ENCODE measurements at regions not wholly inside any gene's neighbourhood (a gene's known extent, or its start where the extent isn't known, plus 50 kb on each side); places are given as distances from the start of the nearest gene placed in this dataset.

- Mint-ChIP-seq H3K4me1 (no peaks in the 10 kb centered on the region), H3K27ac (no peak overlapping the region), H3K27me3 (no peaks in the 10 kb centered on the region), H3K9me3 (ENCODE audit: insufficient read depth) (peaks cover 2% of the 10 kb centered on the region), H3K4me3 (no peak overlapping the region)
- Histone ChIP-seq H3K36me3 (replicated peaks in 1 of 2; ENCODE audit: control extremely low read depth in 1 of 2, control insufficient read depth in 1 of 2, extremely low read depth in 1 of 2, insufficient read depth in 2 of 2, low read length in 1 of 2) (no peaks in the 10 kb centered on the region), H3K9ac (ENCODE audit: low read length) (no peak overlapping the region), H3K79me2 (ENCODE audit: control insufficient read depth, insufficient read depth, low read length) (no peaks in the 10 kb centered on the region), H3K4me3 (ENCODE audit: control extremely low read depth in 1 of 5, extremely low read depth in 1 of 5, insufficient read depth in 1 of 5, low read depth in 2 of 5, low read length in 4 of 5) (no peak overlapping the region), H3K27ac (ENCODE audit: low read length in 2 of 2) (no peak overlapping the region), H4K20me1 (ENCODE audit: control insufficient read depth, insufficient read depth, low read length, poor library complexity, severe bottlenecking) (no peaks in the 10 kb centered on the region), H2AFZ (ENCODE audit: insufficient read depth, low read depth, low read length, poor library complexity, severe bottlenecking) (no peak overlapping the region), H3K9me3 (ENCODE audit: control extremely low read depth in 1 of 3, control insufficient read depth in 2 of 3, insufficient read depth in 1 of 3, low read length in 2 of 3) (peaks cover 0 to 4% (median 0%) of the 10 kb centered on the region in 3 donors), H3K4me1 (ENCODE audit: control insufficient read depth in 2 of 2, insufficient read depth in 2 of 2, low read length in 2 of 2) (no peaks in the 10 kb centered on the region), H3K4me2 (replicated peaks; ENCODE audit: low read depth, low read length, poor library complexity, severe bottlenecking) (no peak overlapping the region), H3K27me3 (replicated peaks in 1 of 4; ENCODE audit: control extremely low read depth in 1 of 4, control insufficient read depth in 3 of 4, insufficient read depth in 4 of 4, low read length in 3 of 4) (no peaks in the 10 kb centered on the region)
- ChIA-PET POLR2A (no interaction called here), CTCF (no interaction called here)
- intact Hi-C loops (cut with micrococcal nuclease) = no loop called here
- ATAC-seq (ENCODE audit: low read depth) (no peak), DNase-seq (no peak)
- TF ChIP-seq EZH2 (IDR thresholded peaks at IDR 0.05; ENCODE audit: borderline replicate concordance, insufficient read depth, low read depth, low read length, poor library complexity, severe bottlenecking) (no peak), CTCF (IDR thresholded peaks at IDR 0.05) (no peak)
- WGBS (ENCODE audit: insufficient coverage) = no CpG with 5 or more reads among the region's 2 CpGs
Observed at GRCh38 chr7:119436882-119437281, 836.1 kb upstream of the KCND2 start.

GRCh38 chr7:119438315-119438714 lies 834.7 kb upstream of the KCND2 start:
- Mint-ChIP-seq H3K27ac (no peak overlapping the region), H3K9me3 (ENCODE audit: insufficient read depth) (no peaks in the 10 kb centered on the region), H3K4me3 (no peak overlapping the region), H3K27me3 (no peaks in the 10 kb centered on the region), H3K4me1 (no peaks in the 10 kb centered on the region)
- ChIA-PET CTCF (no interaction called here), POLR2A (no interaction called here)
- DNase-seq (no peak), ATAC-seq (ENCODE audit: low read depth) (no peak)
- H3K79me2 ChIP-seq (ENCODE audit: control insufficient read depth, insufficient read depth, low read length) = no peaks in the 10 kb centered on the region
- no peaks in the 10 kb centered on the region for H3K36me3 ChIP-seq (replicated peaks in 1 of 2; ENCODE audit: control extremely low read depth in 1 of 2, control insufficient read depth in 1 of 2, extremely low read depth in 1 of 2, insufficient read depth in 2 of 2, low read length in 1 of 2)
- no peak overlapping the region for H3K4me2 ChIP-seq (replicated peaks; ENCODE audit: low read depth, low read length, poor library complexity, severe bottlenecking)
- peaks cover 0 to 4% (median 0%) of the 10 kb centered on the region in 3 donors for H3K9me3 ChIP-seq (ENCODE audit: control extremely low read depth in 1 of 3, control insufficient read depth in 2 of 3, insufficient read depth in 1 of 3, low read length in 2 of 3)
- no peak overlapping the region for H3K27ac ChIP-seq (ENCODE audit: low read length in 2 of 2)
- WGBS (ENCODE audit: insufficient coverage) = 0% methylated on average over 1 of the region's 1 CpG
- TF ChIP-seq CTCF (IDR thresholded peaks at IDR 0.05) (no peak), EZH2 (IDR thresholded peaks at IDR 0.05; ENCODE audit: borderline replicate concordance, insufficient read depth, low read depth, low read length, poor library complexity, severe bottlenecking) (no peak)
- no peak overlapping the region for H2AFZ ChIP-seq (ENCODE audit: insufficient read depth, low read depth, low read length, poor library complexity, severe bottlenecking)
- no peaks in the 10 kb centered on the region for H3K27me3 ChIP-seq (replicated peaks in 1 of 4; ENCODE audit: control extremely low read depth in 1 of 4, control insufficient read depth in 3 of 4, insufficient read depth in 4 of 4, low read length in 3 of 4)
- intact Hi-C loops (cut with micrococcal nuclease) = no loop called here
- H3K9ac ChIP-seq (ENCODE audit: low read length) = no peak overlapping the region
- H4K20me1 ChIP-seq (ENCODE audit: control insufficient read depth, insufficient read depth, low read length, poor library complexity, severe bottlenecking) = no peaks in the 10 kb centered on the region
- no peaks in the 10 kb centered on the region for H3K4me1 ChIP-seq (ENCODE audit: control insufficient read depth in 2 of 2, insufficient read depth in 2 of 2, low read length in 2 of 2)
- H3K4me3 ChIP-seq (ENCODE audit: control extremely low read depth in 1 of 5, extremely low read depth in 1 of 5, insufficient read depth in 1 of 5, low read depth in 2 of 5, low read length in 4 of 5) = no peak overlapping the region
